ENCODE measurements at regions not wholly inside any gene's neighbourhood (a gene's known extent, or its start where the extent isn't known, plus 50 kb on each side); places are given as distances from the start of the nearest gene placed in this dataset.

- no peak overlapping the region for H3K27ac ChIP-seq
- no peak for DNase-seq (ENCODE audit: low spot score)
- WGBS: 95% methylated on average over 1 of the region's 1 CpG
- H3K9me3 ChIP-seq: no peaks in the 10 kb centered on the region
- H3K4me1 ChIP-seq (replicated peaks): no peaks in the 10 kb centered on the region
- no peaks in the 10 kb centered on the region for H3K36me3 ChIP-seq
- no peaks in the 10 kb centered on the region for H3K27me3 ChIP-seq (replicated peaks; ENCODE audit: insufficient read depth)
- no peak overlapping the region for H3K4me3 ChIP-seq
- no peak for TF ChIP-seq POLR2AphosphoS5 (IDR thresholded peaks at IDR 0.05)
- TF ChIP-seq, protein P1, sequence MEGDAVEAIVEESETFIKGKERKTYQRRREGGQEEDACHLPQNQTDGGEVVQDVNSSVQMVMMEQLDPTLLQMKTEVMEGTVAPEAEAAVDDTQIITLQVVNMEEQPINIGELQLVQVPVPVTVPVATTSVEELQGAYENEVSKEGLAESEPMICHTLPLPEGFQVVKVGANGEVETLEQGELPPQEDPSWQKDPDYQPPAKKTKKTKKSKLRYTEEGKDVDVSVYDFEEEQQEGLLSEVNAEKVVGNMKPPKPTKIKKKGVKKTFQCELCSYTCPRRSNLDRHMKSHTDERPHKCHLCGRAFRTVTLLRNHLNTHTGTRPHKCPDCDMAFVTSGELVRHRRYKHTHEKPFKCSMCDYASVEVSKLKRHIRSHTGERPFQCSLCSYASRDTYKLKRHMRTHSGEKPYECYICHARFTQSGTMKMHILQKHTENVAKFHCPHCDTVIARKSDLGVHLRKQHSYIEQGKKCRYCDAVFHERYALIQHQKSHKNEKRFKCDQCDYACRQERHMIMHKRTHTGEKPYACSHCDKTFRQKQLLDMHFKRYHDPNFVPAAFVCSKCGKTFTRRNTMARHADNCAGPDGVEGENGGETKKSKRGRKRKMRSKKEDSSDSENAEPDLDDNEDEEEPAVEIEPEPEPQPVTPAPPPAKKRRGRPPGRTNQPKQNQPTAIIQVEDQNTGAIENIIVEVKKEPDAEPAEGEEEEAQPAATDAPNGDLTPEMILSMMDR (IDR thresholded peaks at IDR 0.05): no peak
- TF ChIP-seq POLR2A (IDR thresholded peaks at IDR 0.05): no peak
- intact Hi-C loops (cut with DNase I): loop anchor here (10.0 kb wide), 2 partner anchors 72 to 102 kb away; no protein-coding TSS in a partner anchor
Measured at GRCh38 chr3:30352410-30353318, 253.7 kb upstream of the TGFBR2 start.

DNA sequence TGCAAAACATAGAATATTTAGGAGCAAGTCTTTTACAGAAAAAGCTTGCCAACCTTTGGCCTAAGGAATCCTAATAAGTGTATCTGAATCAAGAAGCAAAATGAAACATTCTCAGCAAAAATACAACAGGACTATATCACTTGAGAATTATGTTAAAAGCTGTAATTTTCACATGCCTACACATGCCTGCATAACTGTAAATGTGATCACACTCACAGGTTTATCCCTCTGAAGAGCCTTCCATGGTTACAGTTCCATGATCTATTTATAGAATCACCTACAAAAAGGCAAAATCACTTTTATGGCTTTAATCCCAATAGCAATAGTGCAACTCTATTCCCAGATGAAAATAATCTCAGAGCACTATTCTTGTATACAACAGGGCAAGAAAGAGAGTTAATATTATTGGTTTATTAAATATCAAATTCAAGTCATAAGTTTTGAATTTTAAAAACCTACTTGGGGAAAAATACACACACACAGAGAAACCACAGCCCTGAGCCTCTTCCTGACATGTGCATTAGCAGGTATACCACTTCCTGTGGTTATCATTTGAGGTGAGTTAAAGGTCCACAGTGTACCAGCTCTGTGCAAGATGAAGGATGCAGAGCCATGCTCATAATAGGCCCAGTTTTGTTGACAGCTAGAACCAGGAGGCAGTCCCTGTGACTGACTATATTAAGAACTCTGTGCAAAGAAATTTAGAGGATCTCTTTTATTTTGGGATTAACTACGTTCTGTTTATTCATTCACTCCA is 252.5 kb upstream of the TGFBR2 start:
- Histone ChIP-seq H3K4me3 (no peak overlapping the region), H3K9me3 (no peaks in the 10 kb centered on the region), H3K4me1 (replicated peaks) (no peaks in the 10 kb centered on the region), H3K36me3 (no peaks in the 10 kb centered on the region), H3K27ac (no peak overlapping the region), H3K27me3 (replicated peaks; ENCODE audit: insufficient read depth) (no peaks in the 10 kb centered on the region)
- DNase-seq (ENCODE audit: low spot score): no peak
- WGBS: 56% methylated on average over 1 of the region's 1 CpG
- TF ChIP-seq, protein P1 (IDR thresholded peaks at IDR 0.05): no peak
- TF ChIP-seq POLR2AphosphoS5 (IDR thresholded peaks at IDR 0.05) (no peak), POLR2A (IDR thresholded peaks at IDR 0.05) (no peak)
- intact Hi-C loops (cut with DNase I): loop anchor here (10.0 kb wide), 2 partner anchors 71 to 101 kb away; no protein-coding TSS in a partner anchor

DNA sequence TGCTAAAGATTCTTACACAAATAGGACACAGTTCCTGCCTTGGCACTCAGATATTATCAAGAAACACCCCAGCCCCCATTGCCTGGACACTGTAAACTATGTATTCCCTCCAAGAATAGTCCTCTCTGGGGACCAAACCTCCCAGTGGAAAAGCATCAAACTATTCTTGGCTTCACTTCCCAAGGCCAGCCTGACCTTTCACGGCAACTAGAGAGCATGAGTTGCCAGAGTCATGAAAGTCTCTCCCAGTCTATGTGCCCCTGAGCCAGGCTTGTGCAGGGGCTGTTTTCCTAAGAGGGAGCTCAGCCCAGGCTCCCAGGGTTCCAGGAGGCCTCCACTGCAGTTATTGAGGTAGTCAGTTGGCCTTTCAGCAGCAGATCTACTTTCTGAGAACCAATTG is 251.9 kb upstream of the TGFBR2 start:
- H3K27ac ChIP-seq: peak overlapping the region; percentile 18 to 59
- intact Hi-C loops (cut with DNase I): loop anchor here (10.0 kb wide), 2 partner anchors 70 to 100 kb away; no protein-coding TSS in a partner anchor
- WGBS: 7% methylated on average over 1 of the region's 1 CpG
- no peak overlapping the region for H3K4me3 ChIP-seq
- no peak for DNase-seq (ENCODE audit: low spot score)
- TF ChIP-seq, protein P1 (IDR thresholded peaks at IDR 0.05): no peak
- TF ChIP-seq POLR2A (IDR thresholded peaks at IDR 0.05) (no peak), POLR2AphosphoS5 (IDR thresholded peaks at IDR 0.05) (no peak)
- no peaks in the 10 kb centered on the region for H3K27me3 ChIP-seq (replicated peaks; ENCODE audit: insufficient read depth)
- H3K9me3 ChIP-seq: no peaks in the 10 kb centered on the region
- no peaks in the 10 kb centered on the region for H3K36me3 ChIP-seq
- no peaks in the 10 kb centered on the region for H3K4me1 ChIP-seq (replicated peaks)

DNA sequence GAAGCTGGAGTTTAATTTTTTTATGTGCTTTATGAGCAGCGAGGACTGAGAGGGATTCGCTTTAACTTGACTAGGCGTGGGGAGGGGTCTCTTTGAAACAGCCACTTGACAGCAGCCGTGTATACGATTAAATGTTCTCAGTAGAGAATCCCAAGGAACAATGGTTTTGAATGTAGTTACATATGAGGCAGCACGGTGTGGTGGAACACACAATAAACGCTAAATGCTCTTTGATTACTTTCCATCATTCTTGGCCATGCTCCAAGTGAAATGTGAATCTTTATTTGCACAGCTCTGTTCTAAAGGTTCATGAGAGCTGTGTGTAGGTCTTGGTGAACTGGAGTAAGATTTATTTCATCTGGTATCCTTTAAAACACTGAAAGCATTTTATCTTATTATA is 251.4 kb upstream of the TGFBR2 start:
- 19% methylated on average over 7 of the region's 7 CpGs for WGBS
- Histone ChIP-seq H3K27ac (peak overlapping the region; percentile 18 to 59), H3K27me3 (replicated peaks; ENCODE audit: insufficient read depth) (no peaks in the 10 kb centered on the region), H3K4me1 (replicated peaks) (no peaks in the 10 kb centered on the region), H3K4me3 (no peak overlapping the region), H3K9me3 (no peaks in the 10 kb centered on the region), H3K36me3 (no peaks in the 10 kb centered on the region)
- DNase-seq (ENCODE audit: low spot score): peak; percentile 63
- intact Hi-C loops (cut with DNase I): loop anchor here (10.0 kb wide), 2 partner anchors 70 to 100 kb away; no protein-coding TSS in a partner anchor
- TF ChIP-seq POLR2A (IDR thresholded peaks at IDR 0.05) (no peak), POLR2AphosphoS5 (IDR thresholded peaks at IDR 0.05) (peak; percentile 53)
- TF ChIP-seq, protein P1 (IDR thresholded peaks at IDR 0.05): no peak
